PC-3 (cell line): ENCODE measurements at regions not wholly inside any gene's neighbourhood (a gene's known extent, or its start where the extent isn't known, plus 50 kb on each side); places are given as distances from the start of the nearest gene placed in this dataset.

Source experiments
- ATAC-seq: fragments of 200-7000 bp; cut with Tn5 transposase; 2 replicates; pipeline ENCODE4 v1.9.1; 2020; ENCODE audit warnings: mild to moderate bottlenecking, moderate library complexity
- BruUV-seq: library from RNA; stranded (reverse); fragments of 400-500 nt; replicated peaks from 2 replicates; lab custom pipeline; 2021; lab: Mats Ljungman, UMichigan
- CTCF ChIA-PET: fragments of 300-600 bp; sonication (Branson Sonifier 250); formaldehyde crosslinking; loops from one replicate; lab custom pipeline; 2022; ENCODE audit warnings: antibody characterized with exemption; lab: Charles Lee
- POLR2A ChIA-PET: fragments of 300-600 bp; sonication (Branson Sonifier 250); formaldehyde crosslinking; loops from one replicate; lab custom pipeline; 2022; ENCODE audit warnings: antibody characterized with exemption; ENCODE audit not compliant: unreplicated experiment; lab: Charles Lee
- DNase-seq: peaks from one replicate; pipeline ENCODE4 v3.0.0-alpha.2; 2015
- H2AFZ ChIP-seq: fragments of 300-600 bp; sonication (generic); 2 replicates; pipeline ENCODE4 v1.6.0; 2016; ENCODE audit warnings: antibody characterized with exemption, low read length
- H3F3A ChIP-seq: fragments of 300-600 bp; sonication (generic); one replicate; pipeline ENCODE4 v1.6.0; 2017; ENCODE audit warnings: antibody characterized with exemption, low read length, control low read depth, mild to moderate bottlenecking; ENCODE audit not compliant: unreplicated experiment
- H3K27ac ChIP-seq: fragments of 300-600 bp; sonication (generic); 2 replicates; pipeline ENCODE4 v1.5.1; 2016; ENCODE audit warnings: mild to moderate bottlenecking, low read length
- H3K27me3 ChIP-seq: fragments of 300-600 bp; sonication (generic); 2 replicates; pipeline ENCODE4 v1.6.1; 2016; ENCODE audit warnings: low read length, mixed read lengths
- H3K36me3 ChIP-seq: fragments of 300-600 bp; sonication (generic); 2 replicates; pipeline ENCODE4 v1.6.1; 2016; ENCODE audit warnings: low read depth, mixed run types, low read length, mixed read lengths
- H3K4me1 ChIP-seq: fragments of 300-600 bp; sonication (generic); 2 replicates; pipeline ENCODE4 v1.5.1; 2016; ENCODE audit warnings: low read length; ENCODE audit not compliant: insufficient read depth
- H3K4me2 ChIP-seq: fragments of 300-600 bp; sonication (generic); 2 replicates; pipeline ENCODE4 v1.6.0; 2016; ENCODE audit warnings: low read length
- H3K4me3 ChIP-seq: fragments of 300-600 bp; sonication (generic); 2 replicates; pipeline ENCODE4 v1.5.1; 2016; ENCODE audit warnings: mild to moderate bottlenecking, low read length, mixed read lengths
- H3K79me2 ChIP-seq: fragments of 300-600 bp; sonication (generic); 2 replicates; pipeline ENCODE4 v1.6.1; 2017; ENCODE audit warnings: low read length, mixed read lengths
- H3K9ac ChIP-seq: fragments of 300-600 bp; sonication (generic); 2 replicates; pipeline ENCODE4 v1.6.0; 2016; ENCODE audit warnings: mild to moderate bottlenecking, low read length
- H3K9me2 ChIP-seq: fragments of 300-600 bp; sonication (generic); replicated peaks from 2 replicates; pipeline ENCODE4 v1.6.1; 2016; ENCODE audit warnings: mixed run types, low read length, mixed read lengths
- H3K9me3 ChIP-seq: fragments of 300-600 bp; sonication (generic); 2 replicates; pipeline ENCODE4 v1.6.1; 2016; ENCODE audit warnings: low read length, mixed read lengths
- H4K20me1 ChIP-seq: fragments of 300-600 bp; sonication (generic); 2 replicates; pipeline ENCODE4 v1.6.1; 2016; ENCODE audit warnings: low read length, mixed read lengths
- EZH2 ChIP-seq: fragments of 300-600 bp; sonication (generic); IDR thresholded peaks from one replicate; pipeline ENCODE4 v1.6.1; 2017; ENCODE audit warnings: antibody characterized with exemption, mild to moderate bottlenecking, low read length; ENCODE audit not compliant: unreplicated experiment
- EZH2phosphoT487 ChIP-seq: fragments of 300-600 bp; sonication (generic); IDR thresholded peaks from 2 replicates; pipeline ENCODE4 v1.6.1; 2018; ENCODE audit warnings: mild to moderate bottlenecking, antibody characterized with exemption, low read length, borderline replicate concordance
- intact Hi-C: fragments of 100-400 bp; cut with micrococcal nuclease; formaldehyde crosslinking; loops from 2 replicates; pipeline ENCODE4 v1.9.0; 2023
- TF ChIP-seq, protein P1 (sequence below): fragments of 300-600 bp; sonication (generic); conservative IDR thresholded peaks from 2 replicates; pipeline ENCODE4 v1.5.1; 2017; ENCODE audit warnings: antibody characterized with exemption, low read depth, mild to moderate bottlenecking, low read length

DNA sequence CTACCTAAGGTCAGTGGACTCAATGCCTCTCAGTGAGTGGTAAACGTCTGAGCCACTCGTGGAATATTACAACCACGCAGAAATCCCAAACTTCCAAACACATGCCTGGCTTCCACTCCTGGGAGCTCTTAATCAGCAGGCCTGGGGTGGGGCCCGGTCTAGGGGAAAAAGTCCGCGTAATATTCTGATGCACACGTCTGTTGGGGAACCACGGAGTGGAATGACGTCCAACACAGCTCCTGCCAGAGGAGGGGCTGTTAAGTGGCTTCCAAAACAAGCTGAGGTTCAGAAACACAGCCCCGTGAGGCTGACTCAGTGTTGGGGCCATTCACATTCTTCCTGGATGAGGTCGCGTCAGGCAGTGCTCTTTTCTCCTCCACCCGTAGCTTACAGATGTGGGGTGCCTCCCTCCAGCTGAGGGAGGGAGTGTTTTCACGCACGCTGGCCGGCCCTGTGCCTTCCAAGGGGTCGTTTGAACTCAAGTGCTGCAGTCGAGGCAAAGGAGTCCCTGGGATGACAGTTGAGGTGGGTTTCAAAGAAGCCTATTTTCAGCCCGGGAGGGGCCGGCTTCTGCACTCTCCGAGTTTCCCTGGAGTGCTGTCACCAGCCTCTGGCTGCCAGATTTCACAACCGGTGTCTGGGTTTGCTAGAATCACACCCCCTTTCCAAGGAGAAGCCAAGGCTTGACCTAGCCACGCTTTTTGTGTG, 73.1 kb downstream of the ACKR3 start:
- no peak overlapping the region for H3K4me3 ChIP-seq
- no peaks in the 10 kb centered on the region for H3K9me3 ChIP-seq
- no TSS peak for BruUV-seq
- peak; percentile 32 for DNase-seq
- H3K9ac ChIP-seq = no peak overlapping the region
- no peaks in the 10 kb centered on the region for H3K9me2 ChIP-seq
- TF ChIP-seq EZH2 = no peak
- TF ChIP-seq, protein P1, sequence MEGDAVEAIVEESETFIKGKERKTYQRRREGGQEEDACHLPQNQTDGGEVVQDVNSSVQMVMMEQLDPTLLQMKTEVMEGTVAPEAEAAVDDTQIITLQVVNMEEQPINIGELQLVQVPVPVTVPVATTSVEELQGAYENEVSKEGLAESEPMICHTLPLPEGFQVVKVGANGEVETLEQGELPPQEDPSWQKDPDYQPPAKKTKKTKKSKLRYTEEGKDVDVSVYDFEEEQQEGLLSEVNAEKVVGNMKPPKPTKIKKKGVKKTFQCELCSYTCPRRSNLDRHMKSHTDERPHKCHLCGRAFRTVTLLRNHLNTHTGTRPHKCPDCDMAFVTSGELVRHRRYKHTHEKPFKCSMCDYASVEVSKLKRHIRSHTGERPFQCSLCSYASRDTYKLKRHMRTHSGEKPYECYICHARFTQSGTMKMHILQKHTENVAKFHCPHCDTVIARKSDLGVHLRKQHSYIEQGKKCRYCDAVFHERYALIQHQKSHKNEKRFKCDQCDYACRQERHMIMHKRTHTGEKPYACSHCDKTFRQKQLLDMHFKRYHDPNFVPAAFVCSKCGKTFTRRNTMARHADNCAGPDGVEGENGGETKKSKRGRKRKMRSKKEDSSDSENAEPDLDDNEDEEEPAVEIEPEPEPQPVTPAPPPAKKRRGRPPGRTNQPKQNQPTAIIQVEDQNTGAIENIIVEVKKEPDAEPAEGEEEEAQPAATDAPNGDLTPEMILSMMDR = no peak
- TF ChIP-seq EZH2phosphoT487 = no peak
- no peaks in the 10 kb centered on the region for H3K27me3 ChIP-seq
- H3K79me2 ChIP-seq = no peaks in the 10 kb centered on the region
- CTCF ChIA-PET = interaction anchor here (0.8 kb wide), 1 partner anchor 9 kb away, joined by 4 read pairs; no protein-coding TSS in a partner anchor
- POLR2A ChIA-PET = no interaction called here
- ATAC-seq = peak; percentile 48
- no peaks in the 10 kb centered on the region for H4K20me1 ChIP-seq
- H3K36me3 ChIP-seq = no peaks in the 10 kb centered on the region
- H3K4me2 ChIP-seq = no peak overlapping the region
- H3K27ac ChIP-seq = 0 out of 2 replicates have a peak overlapping the region, but pooled peaks have one; percentile 15
- peaks cover 4% of the 10 kb centered on the region; the same call in 1 of the 2 replicates for H3K4me1 ChIP-seq
- peak overlapping the region; percentile 62; the same call in 1 of the 2 replicates for H2AFZ ChIP-seq
- H3F3A ChIP-seq = no peaks in the 10 kb centered on the region
- intact Hi-C loops = no loop called here

DNA sequence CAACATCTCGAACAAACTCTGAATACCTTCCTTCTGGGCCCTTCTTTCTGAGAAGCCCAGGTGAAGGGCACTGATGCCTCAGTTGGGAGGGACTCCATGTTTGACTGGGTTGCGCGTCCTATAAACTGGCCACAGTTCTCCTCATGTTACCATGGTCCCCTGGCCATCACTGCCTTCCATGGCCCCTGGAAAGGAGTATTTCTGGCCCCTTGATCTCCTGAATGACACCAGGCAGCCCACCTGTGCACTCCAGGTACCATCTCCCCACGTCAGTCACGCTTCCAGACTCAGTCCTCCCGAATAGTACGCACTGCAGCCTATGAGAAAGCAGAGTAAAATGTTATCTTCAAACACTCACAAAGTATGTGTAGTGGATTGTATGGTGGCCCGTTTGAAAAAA, 73.9 kb downstream of the ACKR3 start:
- CTCF ChIA-PET = no interaction called here
- H3K27me3 ChIP-seq = no peaks in the 10 kb centered on the region
- BruUV-seq = no TSS peak

More for the DNA sequence above, 73.9 kb downstream of the ACKR3 start:
- ATAC-seq (no peak), DNase-seq (no peak)
- H3K27ac ChIP-seq = no peak overlapping the region
- TF ChIP-seq, protein P1 = no peak
- TF ChIP-seq EZH2 (no peak), EZH2phosphoT487 (no peak)
- peaks cover 4% of the 10 kb centered on the region; the same call in 1 of the 2 replicates for H3K4me1 ChIP-seq
- POLR2A ChIA-PET = no interaction called here
- no peak overlapping the region for H3K9ac ChIP-seq
- intact Hi-C loops = no loop called here
- H3F3A ChIP-seq = no peaks in the 10 kb centered on the region
- H3K36me3 ChIP-seq = no peaks in the 10 kb centered on the region
- H3K9me2 ChIP-seq = no peaks in the 10 kb centered on the region
- H3K9me3 ChIP-seq = no peaks in the 10 kb centered on the region
- H2AFZ ChIP-seq = no peak overlapping the region
- no peak overlapping the region for H3K4me3 ChIP-seq
- H3K4me2 ChIP-seq = no peak overlapping the region
- no peaks in the 10 kb centered on the region for H4K20me1 ChIP-seq
- H3K79me2 ChIP-seq = no peaks in the 10 kb centered on the region
